HUES6 (cell line): ENCODE measurements at regions not wholly inside any gene's neighbourhood (a gene's known extent, or its start where the extent isn't known, plus 50 kb on each side); places are given as distances from the start of the nearest gene placed in this dataset.

Experiments used
- H3K27ac ChIP-seq: 2 replicates; pipeline ENCODE4 v1.7.0; 2013; ENCODE audit warnings: low read depth, mild to moderate bottlenecking, low read length, inconsistent platforms
- H3K27me3 ChIP-seq: 2 replicates; pipeline ENCODE4 v1.6.1; 2013; ENCODE audit warnings: low read length; ENCODE audit not compliant: control insufficient read depth, insufficient read depth
- H3K36me3 ChIP-seq: 2 replicates; pipeline ENCODE4 v1.6.1; 2013; ENCODE audit warnings: low read length; ENCODE audit not compliant: control insufficient read depth, insufficient read depth
- H3K4me1 ChIP-seq: 2 replicates; pipeline ENCODE4 v1.6.1; 2013; ENCODE audit warnings: low read length; ENCODE audit not compliant: control insufficient read depth, insufficient read depth
- H3K4me3 ChIP-seq: 2 replicates; pipeline ENCODE4 v1.5.1; 2013; ENCODE audit warnings: low read depth, low read length
- H3K9ac ChIP-seq: one replicate; pipeline ENCODE4 v1.6.1; 2013; ENCODE audit warnings: mild to moderate bottlenecking, low read length
- H3K9me3 ChIP-seq: 2 replicates; pipeline ENCODE4 v1.6.1; 2013; ENCODE audit warnings: low read depth, low read length; ENCODE audit not compliant: control insufficient read depth, insufficient read depth

DNA sequence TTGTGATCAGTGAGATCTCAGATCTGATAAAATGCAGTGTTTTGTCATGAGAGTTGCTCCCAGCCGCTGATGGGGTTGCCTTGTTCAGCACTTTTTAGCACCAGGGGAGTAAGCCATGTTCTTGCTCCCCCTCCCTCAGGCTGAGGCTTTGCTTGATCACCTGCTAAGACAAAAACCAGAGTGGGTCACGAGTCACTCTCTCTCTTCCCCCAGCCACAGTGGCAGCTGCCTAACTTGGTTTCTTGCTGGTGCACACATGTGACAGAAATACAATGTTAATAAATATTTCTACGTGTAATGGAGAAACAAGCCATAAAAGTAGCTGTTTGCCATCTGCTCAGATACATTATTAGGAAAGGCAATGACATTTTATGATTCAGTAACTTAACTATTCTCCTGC, 212.4 kb upstream of the DMRT1 start:
- H3K36me3 ChIP-seq: no peaks in the 10 kb centered on the region
- no peak overlapping the region for H3K4me3 ChIP-seq
- no peak overlapping the region for H3K27ac ChIP-seq
- peaks cover 9% of the 10 kb centered on the region for H3K9me3 ChIP-seq
- H3K27me3 ChIP-seq: no peaks in the 10 kb centered on the region
- no peak overlapping the region for H3K9ac ChIP-seq
- H3K4me1 ChIP-seq: peaks cover 4% of the 10 kb centered on the region

DNA sequence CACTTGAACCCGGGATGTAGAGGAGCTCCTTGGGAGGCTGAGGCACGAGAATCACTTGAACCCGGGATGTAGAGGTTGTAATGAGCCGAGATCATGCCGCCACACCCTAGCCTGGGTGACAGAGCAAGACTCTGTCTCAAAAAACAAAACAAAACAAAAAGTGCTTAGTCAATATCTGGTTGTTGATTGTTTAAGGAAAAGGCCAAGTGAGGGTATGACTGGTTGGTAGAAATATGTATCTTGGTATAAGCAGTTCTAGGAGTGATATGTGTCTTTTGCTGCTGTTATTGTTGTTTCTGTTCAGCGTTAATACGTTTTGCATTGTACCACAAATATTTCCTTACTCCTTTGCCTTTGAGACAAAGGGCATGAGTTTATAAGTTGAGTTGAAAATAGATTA, 210.7 kb upstream of the DMRT1 start:
- Histone ChIP-seq H3K9me3 (peaks cover 17% of the 10 kb centered on the region), H3K4me1 (peaks cover 4% of the 10 kb centered on the region), H3K4me3 (no peak overlapping the region), H3K27me3 (no peaks in the 10 kb centered on the region), H3K27ac (no peak overlapping the region), H3K36me3 (no peaks in the 10 kb centered on the region; the same call in 1 of the 2 replicates), H3K9ac (no peak overlapping the region)

DNA sequence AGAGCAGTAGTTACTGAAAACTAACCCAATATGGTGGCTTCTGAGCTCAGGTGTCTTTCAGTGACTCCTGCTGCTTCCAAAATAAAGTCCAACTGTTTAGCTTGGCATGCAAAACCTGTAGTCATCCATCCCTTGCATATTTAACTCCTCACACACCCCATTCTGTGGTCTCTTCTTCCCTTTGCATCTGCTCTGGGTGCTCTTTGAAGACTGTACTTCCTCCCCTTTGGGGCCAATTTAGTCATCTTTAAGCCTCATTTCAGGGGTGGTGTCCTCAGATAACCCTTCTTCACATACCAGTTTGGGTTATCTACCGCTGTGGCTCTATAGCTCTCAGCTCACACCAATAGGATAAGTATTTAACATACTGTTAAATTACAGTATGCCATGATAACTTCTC, 209.9 kb upstream of the DMRT1 start:
- H3K27me3 ChIP-seq: no peaks in the 10 kb centered on the region
- H3K4me1 ChIP-seq: peaks cover 4% of the 10 kb centered on the region
- H3K27ac ChIP-seq: no peak overlapping the region

DNA sequence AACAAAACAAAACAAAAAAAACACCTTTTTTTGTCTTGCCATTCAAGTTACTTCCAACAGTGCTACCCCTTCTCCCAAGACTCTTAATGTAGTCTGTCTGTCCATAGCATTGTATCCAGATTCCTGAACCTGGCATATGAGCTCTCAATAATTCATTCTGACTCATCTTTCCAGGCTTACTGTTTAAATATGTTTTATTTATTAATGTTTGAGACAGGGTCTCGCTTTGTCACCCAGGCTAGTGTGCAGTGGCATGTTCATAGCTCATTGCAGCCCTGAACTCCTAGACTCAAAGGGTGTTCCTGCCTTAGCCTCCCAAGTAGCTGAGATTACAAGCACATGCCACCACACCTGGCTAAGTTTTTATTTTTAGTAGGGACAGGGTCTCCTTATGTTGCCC, 208.0 kb upstream of the DMRT1 start:
- Histone ChIP-seq H3K4me1 (peaks cover under 1% of the 10 kb centered on the region; the same call in 1 of the 2 replicates), H3K4me3 (no peak overlapping the region), H3K9ac (no peak overlapping the region), H3K27ac (no peak overlapping the region), H3K9me3 (peaks cover 17% of the 10 kb centered on the region), H3K27me3 (no peaks in the 10 kb centered on the region), H3K36me3 (no peaks in the 10 kb centered on the region; the same call in 1 of the 2 replicates)

More for the DNA sequence above, 209.9 kb upstream of the DMRT1 start:
- H3K36me3 ChIP-seq: no peaks in the 10 kb centered on the region; the same call in 1 of the 2 replicates
- H3K9me3 ChIP-seq: peaks cover 17% of the 10 kb centered on the region
- H3K9ac ChIP-seq: no peak overlapping the region
- no peak overlapping the region for H3K4me3 ChIP-seq

DNA sequence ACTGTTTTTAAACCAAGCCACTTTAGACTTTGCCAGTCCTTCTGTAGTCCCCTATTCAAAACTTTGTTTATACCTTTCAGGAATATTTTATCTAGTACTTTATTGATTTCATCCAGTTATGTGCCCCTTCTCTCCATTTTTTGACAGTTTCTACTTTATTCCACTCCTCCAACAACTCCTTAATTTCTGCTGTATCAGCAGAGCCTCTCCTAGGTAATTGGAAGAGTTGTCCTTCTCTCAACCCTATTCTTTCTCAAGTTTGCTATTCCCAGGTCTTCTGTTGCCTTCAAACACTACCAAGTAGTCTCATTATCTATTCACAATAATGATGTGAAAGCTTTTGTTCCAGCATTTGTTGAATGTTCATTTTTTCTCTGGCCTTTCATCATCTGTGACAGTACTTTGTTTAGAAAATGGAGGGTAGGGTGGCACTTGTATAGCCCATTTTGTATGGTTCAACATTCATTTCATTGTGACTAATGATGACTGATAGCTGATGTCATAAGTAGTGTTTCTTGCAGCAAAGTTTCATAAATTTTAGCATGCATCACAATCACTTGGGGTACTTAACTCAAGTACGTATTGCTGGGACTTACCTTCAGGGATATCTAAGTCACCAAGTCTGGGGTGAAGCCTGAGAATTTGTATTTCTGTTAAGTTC, 204.4 kb upstream of the DMRT1 start:
- H3K36me3 ChIP-seq: no peaks in the 10 kb centered on the region; the same call in 1 of the 2 replicates
- no peak overlapping the region for H3K4me3 ChIP-seq
- no peak overlapping the region for H3K9ac ChIP-seq
- no peaks in the 10 kb centered on the region for H3K27me3 ChIP-seq
- H3K27ac ChIP-seq: no peak overlapping the region
- H3K4me1 ChIP-seq: no peaks in the 10 kb centered on the region
- peaks cover 17% of the 10 kb centered on the region for H3K9me3 ChIP-seq

DNA sequence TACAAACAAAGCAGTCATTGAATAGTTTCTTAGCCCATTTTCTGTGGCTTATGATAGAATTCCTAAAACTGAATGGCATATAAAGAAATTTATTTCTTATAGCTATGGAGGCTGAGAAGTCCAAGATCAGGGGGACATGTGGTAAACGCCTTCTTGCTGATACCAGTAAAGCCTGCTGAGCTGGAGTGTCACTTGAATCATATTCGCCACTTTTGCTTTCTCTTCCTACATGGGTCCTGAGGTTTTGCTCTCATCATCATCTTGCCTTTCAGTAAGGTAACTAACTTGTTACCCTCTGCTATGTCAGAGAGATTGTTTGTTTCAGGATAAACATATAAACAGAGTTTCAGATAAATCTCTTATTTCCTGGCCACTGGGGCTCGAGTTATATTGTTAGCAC, 203.3 kb upstream of the DMRT1 start:
- no peak overlapping the region for H3K9ac ChIP-seq
- no peaks in the 10 kb centered on the region for H3K27me3 ChIP-seq
- no peak overlapping the region for H3K4me3 ChIP-seq
- H3K4me1 ChIP-seq: no peaks in the 10 kb centered on the region
- peaks cover 17% of the 10 kb centered on the region for H3K9me3 ChIP-seq
- no peaks in the 10 kb centered on the region; the same call in 1 of the 2 replicates for H3K36me3 ChIP-seq
- H3K27ac ChIP-seq: no peak overlapping the region

DNA sequence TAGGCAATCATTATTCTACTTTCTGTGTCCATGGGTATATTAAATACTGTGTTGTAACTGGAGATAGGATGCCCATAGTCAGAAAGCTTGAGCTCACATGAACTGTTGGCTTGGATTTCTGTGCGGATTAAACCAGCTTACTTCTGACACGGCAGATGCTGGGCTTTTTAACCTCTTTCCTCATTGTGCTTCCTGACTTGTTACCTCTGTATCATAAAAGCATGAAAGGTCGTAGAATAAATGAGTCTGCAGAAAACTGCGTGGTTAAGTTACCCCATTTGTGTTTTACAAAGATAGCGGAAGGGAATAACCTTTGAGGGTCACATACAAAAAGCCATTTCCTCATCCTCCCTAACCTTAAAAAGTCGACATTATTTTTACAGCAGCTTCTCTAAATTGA, 199.5 kb upstream of the DMRT1 start:
- no peaks in the 10 kb centered on the region for H3K4me1 ChIP-seq
- H3K9me3 ChIP-seq: no peaks in the 10 kb centered on the region
- no peak overlapping the region for H3K4me3 ChIP-seq
- no peaks in the 10 kb centered on the region for H3K36me3 ChIP-seq
- no peak overlapping the region for H3K9ac ChIP-seq
- H3K27ac ChIP-seq: no peak overlapping the region
- no peaks in the 10 kb centered on the region for H3K27me3 ChIP-seq

DNA sequence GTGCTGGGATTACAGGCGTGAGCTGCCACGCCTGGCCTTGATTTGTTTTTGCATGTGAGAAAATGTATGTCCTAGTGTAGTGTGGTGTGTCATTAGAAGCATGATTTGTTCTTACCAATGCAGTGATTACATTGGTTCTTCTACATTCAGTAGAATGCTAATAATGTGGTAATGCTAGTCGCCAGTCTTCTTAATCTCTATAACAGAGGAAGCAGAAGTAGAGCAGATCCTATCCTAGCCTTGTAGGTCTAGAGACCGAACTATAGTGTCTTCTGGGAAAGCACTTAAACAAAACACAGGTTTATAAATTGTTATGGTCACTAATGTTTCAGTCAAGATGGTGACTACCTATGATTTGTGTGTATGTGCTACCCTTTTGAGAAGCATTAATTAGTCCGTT, 197.5 kb upstream of the DMRT1 start:
- Histone ChIP-seq H3K9ac (no peak overlapping the region), H3K27me3 (no peaks in the 10 kb centered on the region), H3K27ac (no peak overlapping the region), H3K4me1 (peaks cover 6% of the 10 kb centered on the region), H3K4me3 (no peak overlapping the region), H3K9me3 (no peaks in the 10 kb centered on the region), H3K36me3 (no peaks in the 10 kb centered on the region)

DNA sequence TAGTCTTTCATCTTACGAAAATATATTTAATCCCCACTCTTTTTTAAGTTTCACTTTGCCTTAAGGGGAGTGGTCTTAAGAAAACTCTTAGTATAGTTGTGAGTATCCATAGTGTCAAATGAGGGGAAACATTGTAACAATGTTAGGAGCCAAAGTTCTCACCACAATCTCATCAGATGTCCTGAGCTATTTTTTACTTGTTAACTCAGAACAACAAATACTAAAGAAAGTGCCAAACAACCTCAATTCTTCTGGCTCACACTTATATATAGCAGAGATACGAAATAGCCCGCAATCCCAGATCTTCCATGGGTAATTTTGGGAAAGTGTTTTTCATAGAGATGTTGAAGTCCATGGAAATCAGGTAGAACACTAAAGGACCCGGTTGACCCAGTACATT, 194.0 kb upstream of the DMRT1 start:
- no peaks in the 10 kb centered on the region for H3K9me3 ChIP-seq
- H3K4me3 ChIP-seq: no peak overlapping the region
- H3K27ac ChIP-seq: no peak overlapping the region
- no peak overlapping the region for H3K9ac ChIP-seq
- peaks cover 26% of the 10 kb centered on the region for H3K4me1 ChIP-seq
- H3K36me3 ChIP-seq: no peaks in the 10 kb centered on the region
- no peaks in the 10 kb centered on the region for H3K27me3 ChIP-seq

DNA sequence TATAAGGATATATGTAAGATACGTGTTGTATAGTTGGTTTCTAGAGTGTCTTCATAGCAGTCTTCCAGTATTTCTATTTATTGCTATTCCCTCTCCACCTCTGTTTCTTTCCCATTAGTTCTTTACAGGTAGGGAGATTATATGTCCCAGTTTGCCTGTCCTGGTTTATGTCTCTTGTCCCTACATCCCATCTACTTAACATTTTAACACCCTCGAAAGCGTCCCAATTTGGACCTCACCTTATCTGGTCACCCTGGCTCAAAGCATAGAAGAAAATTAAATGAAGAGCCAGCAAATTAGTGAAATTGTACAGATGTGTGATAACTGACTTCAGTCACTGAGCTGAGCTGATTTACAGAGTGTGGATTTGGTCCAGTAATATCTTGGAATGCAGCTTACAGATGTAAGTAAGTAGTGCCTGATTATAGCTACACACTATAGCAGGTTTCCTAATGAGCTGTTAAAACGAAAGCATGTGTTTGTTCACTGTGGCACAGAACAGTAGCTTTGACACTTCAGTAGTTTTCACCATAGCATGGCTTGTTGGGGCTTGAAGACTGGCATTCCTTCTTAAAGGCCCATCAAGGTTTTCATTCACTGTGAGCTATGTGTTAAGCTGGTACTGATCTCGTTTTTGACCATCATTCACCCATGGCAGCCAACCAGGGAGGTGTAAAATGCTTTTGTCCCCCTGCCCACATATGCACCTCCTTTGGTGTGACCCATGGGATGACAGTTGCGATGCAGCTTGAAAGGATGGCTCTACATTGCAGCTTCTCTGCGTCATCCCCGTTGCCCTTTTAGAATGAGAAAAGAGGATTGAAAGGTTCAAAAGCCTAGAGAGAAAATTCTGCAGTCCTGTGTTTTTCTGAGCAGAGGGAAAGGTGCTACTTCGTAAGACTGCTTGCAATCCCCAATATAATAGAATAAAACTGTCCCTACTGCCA, 192.1 kb upstream of the DMRT1 start:
- Histone ChIP-seq H3K4me1 (peaks cover 29% of the 10 kb centered on the region), H3K9ac (no peak overlapping the region), H3K27me3 (no peaks in the 10 kb centered on the region), H3K9me3 (no peaks in the 10 kb centered on the region), H3K36me3 (no peaks in the 10 kb centered on the region), H3K4me3 (peak overlapping the region; percentile 26; the same call in 1 of the 2 replicates), H3K27ac (no peak overlapping the region)

DNA sequence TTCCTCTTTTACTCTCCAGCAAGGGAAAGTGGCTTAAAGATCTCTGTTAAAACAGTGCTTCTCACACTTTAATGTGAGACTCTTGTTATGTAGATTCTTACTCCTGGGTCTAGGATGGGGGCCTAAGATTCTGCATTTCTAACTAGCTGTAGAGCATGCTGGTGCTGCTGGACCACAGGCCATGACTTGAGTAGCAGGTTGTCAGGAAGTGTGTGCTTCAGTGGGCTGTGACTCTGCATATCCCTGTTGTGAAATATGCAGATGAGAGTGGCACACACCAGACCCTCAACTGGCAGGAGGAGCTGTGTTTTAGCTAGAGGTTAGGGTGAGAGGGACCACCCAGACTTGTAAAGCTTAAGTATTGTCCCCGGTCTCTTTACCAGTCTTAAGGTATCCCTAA, 191.1 kb upstream of the DMRT1 start:
- H3K9ac ChIP-seq: no peak overlapping the region
- no peaks in the 10 kb centered on the region for H3K27me3 ChIP-seq
- H3K27ac ChIP-seq: no peak overlapping the region
- H3K36me3 ChIP-seq: no peaks in the 10 kb centered on the region
- H3K4me1 ChIP-seq: peaks cover 30% of the 10 kb centered on the region
- peak overlapping the region; percentile 26 for H3K4me3 ChIP-seq
- H3K9me3 ChIP-seq: no peaks in the 10 kb centered on the region
